Uterus (tissue), 2 donors: ENCODE measurements at regions not wholly inside any gene's neighbourhood (a gene's known extent, or its start where the extent isn't known, plus 50 kb on each side); places are given as distances from the start of the nearest gene placed in this dataset.

Experiments
- POLR2A ChIP-seq, 2 donors: fragments of 450-650 bp; IDR thresholded peaks; one replicate each; pipeline ENCODE4 v1.6.1; 2016; ENCODE audit warnings: antibody characterized with exemption in 2 of 2, mild to moderate bottlenecking in 1 of 2, moderate library complexity in 1 of 2
- TF ChIP-seq, protein P1 (sequence below), 4 experiments: fragments of 200-600 bp in 2 of 4; fragments of 450-650 bp in 2 of 4; sonication (generic) in 2 of 4; IDR thresholded peaks; one replicate each; pipeline ENCODE4 v1.5.1; 2016 to 2019; ENCODE audit warnings: antibody characterized with exemption in 4 of 4, mild to moderate bottlenecking in 2 of 4, moderate library complexity in 1 of 4

DNA sequence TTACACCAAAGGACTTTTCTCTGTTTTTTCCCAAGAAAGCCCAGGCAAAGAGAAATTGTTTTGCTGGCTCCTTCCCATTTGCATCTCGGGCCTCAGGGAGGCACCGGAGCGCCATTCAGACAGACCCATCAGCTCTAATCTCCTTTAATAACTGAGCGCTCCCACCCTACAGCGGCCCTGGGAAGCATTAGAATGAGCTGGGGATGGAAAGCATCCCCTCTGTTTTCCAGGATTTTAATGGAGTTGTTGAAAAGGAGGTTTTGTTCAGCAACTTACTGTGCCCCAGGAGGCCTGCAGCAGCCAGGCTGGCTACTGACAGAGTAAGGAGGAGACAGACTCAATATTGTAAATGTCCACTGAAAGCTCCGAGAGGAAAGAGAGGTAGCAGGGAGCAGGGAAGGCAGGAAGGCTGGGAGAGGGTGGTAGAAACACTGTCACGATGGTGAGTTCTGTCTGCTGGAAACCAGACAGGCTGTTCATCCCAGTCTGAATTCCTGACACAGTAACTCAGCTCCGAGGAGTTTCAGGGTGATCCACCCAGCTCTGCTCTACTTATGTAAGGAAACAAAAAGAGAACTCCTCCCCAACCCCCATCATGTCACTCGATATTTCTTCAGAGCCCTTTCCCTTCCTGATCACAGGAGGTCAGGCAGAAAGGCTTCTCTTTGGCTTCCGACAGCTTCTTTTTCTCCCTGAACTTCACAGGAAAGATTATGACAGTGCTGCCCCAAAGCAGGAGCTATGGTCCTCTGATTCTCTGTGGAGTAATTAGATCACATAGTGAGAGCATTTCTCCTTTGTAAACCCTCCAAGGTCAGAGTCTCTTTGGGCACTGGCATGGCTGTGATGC lies 62.5 kb upstream of the TMEM132D start:
- TF ChIP-seq, protein P1, sequence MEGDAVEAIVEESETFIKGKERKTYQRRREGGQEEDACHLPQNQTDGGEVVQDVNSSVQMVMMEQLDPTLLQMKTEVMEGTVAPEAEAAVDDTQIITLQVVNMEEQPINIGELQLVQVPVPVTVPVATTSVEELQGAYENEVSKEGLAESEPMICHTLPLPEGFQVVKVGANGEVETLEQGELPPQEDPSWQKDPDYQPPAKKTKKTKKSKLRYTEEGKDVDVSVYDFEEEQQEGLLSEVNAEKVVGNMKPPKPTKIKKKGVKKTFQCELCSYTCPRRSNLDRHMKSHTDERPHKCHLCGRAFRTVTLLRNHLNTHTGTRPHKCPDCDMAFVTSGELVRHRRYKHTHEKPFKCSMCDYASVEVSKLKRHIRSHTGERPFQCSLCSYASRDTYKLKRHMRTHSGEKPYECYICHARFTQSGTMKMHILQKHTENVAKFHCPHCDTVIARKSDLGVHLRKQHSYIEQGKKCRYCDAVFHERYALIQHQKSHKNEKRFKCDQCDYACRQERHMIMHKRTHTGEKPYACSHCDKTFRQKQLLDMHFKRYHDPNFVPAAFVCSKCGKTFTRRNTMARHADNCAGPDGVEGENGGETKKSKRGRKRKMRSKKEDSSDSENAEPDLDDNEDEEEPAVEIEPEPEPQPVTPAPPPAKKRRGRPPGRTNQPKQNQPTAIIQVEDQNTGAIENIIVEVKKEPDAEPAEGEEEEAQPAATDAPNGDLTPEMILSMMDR (IDR thresholded peaks at IDR 0.05), result no peak
- no peak for TF ChIP-seq POLR2A (IDR thresholded peaks at IDR 0.05)
